WTC11 (cell line): ENCODE measurements at regions not wholly inside any gene's neighbourhood (a gene's known extent, or its start where the extent isn't known, plus 50 kb on each side); places are given as distances from the start of the nearest gene placed in this dataset.

Experiments
- ATAC-seq: fragments of 200-7000 bp; cut with Tn5 transposase; 2 replicates; pipeline ENCODE4 v1.10.0; 2021; ENCODE audit warnings: mild to moderate bottlenecking, moderate library complexity
- CTCF ChIA-PET: fragments of 300-600 bp; sonication (Branson Sonifier 250); formaldehyde crosslinking; loops from one replicate; lab custom pipeline; 2021; ENCODE audit warnings: antibody characterized with exemption; lab: Charles Lee
- POLR2A ChIA-PET: fragments of 350-600 bp; sonication (Branson Sonifier 250); formaldehyde crosslinking; loops from one replicate; lab custom pipeline; 2021; ENCODE audit warnings: antibody characterized with exemption; lab: Charles Lee
- DNase-seq: peaks from one replicate; pipeline ENCODE4 v3.0.0; 2021; ENCODE audit warnings: low spot score
- H3K27ac Mint-ChIP-seq: 2 replicates; pipeline ENCODE4 v1.8.0; 2021; ENCODE audit warnings: mixed read lengths
- H3K27me3 Mint-ChIP-seq: 2 replicates; pipeline ENCODE4 v1.8.0; 2021; ENCODE audit warnings: low read depth, mild to moderate bottlenecking, moderate library complexity, mixed read lengths
- H3K36me3 Mint-ChIP-seq: 2 replicates; pipeline ENCODE4 v1.8.0; 2021; ENCODE audit warnings: mixed read lengths
- H3K4me1 Mint-ChIP-seq: 2 replicates; pipeline ENCODE4 v1.8.0; 2022; ENCODE audit warnings: mixed read lengths
- H3K4me3 Mint-ChIP-seq: 2 replicates; pipeline ENCODE4 v1.8.0; 2021; ENCODE audit warnings: mild to moderate bottlenecking, moderate library complexity, mixed read lengths
- H3K9me3 Mint-ChIP-seq: 2 replicates; pipeline ENCODE4 v1.8.0; 2021; ENCODE audit warnings: mixed read lengths
- CREB1 ChIP-seq: sonication (generic); formaldehyde crosslinking; IDR thresholded peaks from 2 replicates; pipeline ENCODE4 v1.8.0; 2023; ENCODE audit warnings: mild to moderate bottlenecking, missing genetic modification reagents
- CREM ChIP-seq: sonication (generic); formaldehyde crosslinking; IDR thresholded peaks from 2 replicates; pipeline ENCODE4 v1.8.1; 2022; ENCODE audit warnings: mild to moderate bottlenecking, missing genetic modification reagents, moderate library complexity
- ELF4 ChIP-seq: sonication (generic); formaldehyde crosslinking; IDR thresholded peaks from 2 replicates; pipeline ENCODE4 v1.8.1; 2022; ENCODE audit warnings: low read depth, mild to moderate bottlenecking, moderate library complexity, missing genetic modification reagents
- EMX1 ChIP-seq: fragments of 250-450 bp; sonication (Bioruptor Pico); IDR thresholded peaks from 2 replicates; pipeline ENCODE4 v1.8.0; 2021; ENCODE audit warnings: mild to moderate bottlenecking
- ESRRA ChIP-seq: sonication (generic); formaldehyde crosslinking; IDR thresholded peaks from 2 replicates; pipeline ENCODE4 v1.8.1; 2022; ENCODE audit warnings: mild to moderate bottlenecking, missing genetic modification reagents, borderline replicate concordance
- ETV6 ChIP-seq: sonication (generic); formaldehyde crosslinking; IDR thresholded peaks from 2 replicates; pipeline ENCODE4 v1.8.1; 2022; ENCODE audit warnings: mild to moderate bottlenecking, missing genetic modification reagents
- FOXJ3 ChIP-seq: sonication (generic); formaldehyde crosslinking; IDR thresholded peaks from 2 replicates; pipeline ENCODE4 v1.9.0; 2021; ENCODE audit warnings: missing genetic modification reagents, mild to moderate bottlenecking, borderline replicate concordance
- GABPB1 ChIP-seq: sonication (generic); formaldehyde crosslinking; IDR thresholded peaks from 2 replicates; pipeline ENCODE4 v1.8.1; 2023; ENCODE audit warnings: mild to moderate bottlenecking, missing genetic modification reagents
- MYBL2 ChIP-seq: sonication (generic); formaldehyde crosslinking; IDR thresholded peaks from 2 replicates; pipeline ENCODE4 v1.8.1; 2023; ENCODE audit warnings: mild to moderate bottlenecking, moderate library complexity, missing genetic modification reagents
- NFYB ChIP-seq: sonication (generic); formaldehyde crosslinking; conservative IDR thresholded peaks from 2 replicates; pipeline ENCODE4 v1.8.0; 2022; ENCODE audit warnings: low read depth, missing genetic modification reagents
- OVOL2 ChIP-seq: fragments of 250-450 bp; sonication (Bioruptor Pico); IDR thresholded peaks from 2 replicates; pipeline ENCODE4 v1.9.0; 2021; ENCODE audit warnings: mild to moderate bottlenecking, borderline replicate concordance
- SP1 ChIP-seq: sonication (generic); formaldehyde crosslinking; conservative IDR thresholded peaks from 2 replicates; pipeline ENCODE4 v1.8.1; 2022; ENCODE audit warnings: missing genetic modification reagents
- TP53 ChIP-seq: sonication (generic); formaldehyde crosslinking; IDR thresholded peaks from 2 replicates; pipeline ENCODE4 v1.8.1; 2023; ENCODE audit warnings: mild to moderate bottlenecking, missing genetic modification reagents
- ZNF219 ChIP-seq: sonication (generic); formaldehyde crosslinking; IDR thresholded peaks from 2 replicates; pipeline ENCODE4 v1.8.0; 2023; ENCODE audit warnings: missing genetic modification reagents, mild to moderate bottlenecking, borderline replicate concordance
- ZNF263 ChIP-seq: sonication (generic); formaldehyde crosslinking; IDR thresholded peaks from 2 replicates; pipeline ENCODE4 v1.8.1; 2022; ENCODE audit warnings: low read depth, mild to moderate bottlenecking, moderate library complexity, missing genetic modification reagents
- ZNF416 ChIP-seq: fragments of 250-450 bp; sonication (Bioruptor Pico); IDR thresholded peaks from 2 replicates; pipeline ENCODE4 v1.9.0; 2021; ENCODE audit warnings: mild to moderate bottlenecking, inconsistent platforms
- TF ChIP-seq, protein P1 (sequence below): fragments of 250-450 bp; sonication (Bioruptor Pico); IDR thresholded peaks from 2 replicates; pipeline ENCODE4 v1.9.0; 2021; ENCODE audit warnings: mild to moderate bottlenecking
- TF ChIP-seq, protein P2 (sequence below): sonication (generic); formaldehyde crosslinking; IDR thresholded peaks from 2 replicates; pipeline ENCODE4 v1.8.0; 2022; ENCODE audit warnings: mild to moderate bottlenecking, missing genetic modification reagents
- TF ChIP-seq, protein P3 (sequence below): sonication (generic); formaldehyde crosslinking; IDR thresholded peaks from 2 replicates; pipeline ENCODE4 v1.8.1; 2023; ENCODE audit warnings: mild to moderate bottlenecking, missing genetic modification reagents
- TF ChIP-seq, protein P4 (sequence below): sonication (generic); formaldehyde crosslinking; IDR thresholded peaks from 2 replicates; pipeline ENCODE4 v1.8.1; 2023; ENCODE audit warnings: mild to moderate bottlenecking, missing genetic modification reagents, moderate library complexity

DNA sequence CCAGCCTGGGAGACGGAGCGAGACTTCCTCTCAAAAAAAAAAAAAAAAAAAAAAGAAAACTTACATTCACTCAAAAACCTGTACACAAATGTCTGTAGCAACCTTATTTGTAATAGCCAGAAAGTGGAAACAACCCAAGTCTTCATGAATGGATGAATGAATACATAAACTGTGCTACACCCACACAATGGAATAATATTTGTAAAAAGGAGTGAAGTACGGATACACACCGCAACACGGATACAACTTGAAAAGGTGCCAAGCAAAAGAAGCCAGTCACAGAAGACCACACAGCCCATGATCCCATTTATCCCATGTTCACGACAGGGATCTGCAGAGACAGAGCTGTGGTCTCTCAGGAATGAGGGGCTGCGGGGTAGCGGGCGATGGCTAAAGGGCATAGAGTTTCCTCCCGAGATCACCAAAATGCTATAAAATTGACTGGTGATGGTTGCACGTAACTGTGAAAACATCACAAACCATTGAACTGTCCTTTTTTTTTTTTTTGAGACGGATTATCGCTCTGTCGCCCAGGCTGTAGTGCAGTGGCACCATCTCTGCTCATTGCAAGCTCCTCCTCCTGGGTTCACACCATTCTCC is 76.2 kb upstream of the COL5A1 start:
- ChIA-PET CTCF (interaction anchor here (0.5 to 1.5 kb wide), 4 partner anchors 9 to 346 kb away, joined by 3 to 4 read pairs (median 4); no protein-coding TSS in a partner anchor), POLR2A (no interaction called here)
- no peak for DNase-seq
- Mint-ChIP-seq H3K4me1 (no peaks in the 10 kb centered on the region), H3K27me3 (peaks cover 3% of the 10 kb centered on the region), H3K9me3 (peaks cover 34% of the 10 kb centered on the region), H3K27ac (no peak overlapping the region), H3K36me3 (0 out of 2 replicates have a peak, but pooled peaks cover 7% of the 10 kb centered on the region), H3K4me3 (no peak overlapping the region)
- TF ChIP-seq, protein P1, sequence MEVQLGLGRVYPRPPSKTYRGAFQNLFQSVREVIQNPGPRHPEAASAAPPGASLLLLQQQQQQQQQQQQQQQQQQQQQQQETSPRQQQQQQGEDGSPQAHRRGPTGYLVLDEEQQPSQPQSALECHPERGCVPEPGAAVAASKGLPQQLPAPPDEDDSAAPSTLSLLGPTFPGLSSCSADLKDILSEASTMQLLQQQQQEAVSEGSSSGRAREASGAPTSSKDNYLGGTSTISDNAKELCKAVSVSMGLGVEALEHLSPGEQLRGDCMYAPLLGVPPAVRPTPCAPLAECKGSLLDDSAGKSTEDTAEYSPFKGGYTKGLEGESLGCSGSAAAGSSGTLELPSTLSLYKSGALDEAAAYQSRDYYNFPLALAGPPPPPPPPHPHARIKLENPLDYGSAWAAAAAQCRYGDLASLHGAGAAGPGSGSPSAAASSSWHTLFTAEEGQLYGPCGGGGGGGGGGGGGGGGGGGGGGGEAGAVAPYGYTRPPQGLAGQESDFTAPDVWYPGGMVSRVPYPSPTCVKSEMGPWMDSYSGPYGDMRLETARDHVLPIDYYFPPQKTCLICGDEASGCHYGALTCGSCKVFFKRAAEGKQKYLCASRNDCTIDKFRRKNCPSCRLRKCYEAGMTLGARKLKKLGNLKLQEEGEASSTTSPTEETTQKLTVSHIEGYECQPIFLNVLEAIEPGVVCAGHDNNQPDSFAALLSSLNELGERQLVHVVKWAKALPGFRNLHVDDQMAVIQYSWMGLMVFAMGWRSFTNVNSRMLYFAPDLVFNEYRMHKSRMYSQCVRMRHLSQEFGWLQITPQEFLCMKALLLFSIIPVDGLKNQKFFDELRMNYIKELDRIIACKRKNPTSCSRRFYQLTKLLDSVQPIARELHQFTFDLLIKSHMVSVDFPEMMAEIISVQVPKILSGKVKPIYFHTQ, result no peak
- TF ChIP-seq ETV6 (no peak), CREM (CRISPR knock-in tag) (no peak), ZNF263 (no peak), NFYB (CRISPR knock-in tag) (no peak), FOXJ3 (no peak), ZNF416 (CRISPR knock-in tag) (no peak), OVOL2 (no peak)
- TF ChIP-seq, protein P2, sequence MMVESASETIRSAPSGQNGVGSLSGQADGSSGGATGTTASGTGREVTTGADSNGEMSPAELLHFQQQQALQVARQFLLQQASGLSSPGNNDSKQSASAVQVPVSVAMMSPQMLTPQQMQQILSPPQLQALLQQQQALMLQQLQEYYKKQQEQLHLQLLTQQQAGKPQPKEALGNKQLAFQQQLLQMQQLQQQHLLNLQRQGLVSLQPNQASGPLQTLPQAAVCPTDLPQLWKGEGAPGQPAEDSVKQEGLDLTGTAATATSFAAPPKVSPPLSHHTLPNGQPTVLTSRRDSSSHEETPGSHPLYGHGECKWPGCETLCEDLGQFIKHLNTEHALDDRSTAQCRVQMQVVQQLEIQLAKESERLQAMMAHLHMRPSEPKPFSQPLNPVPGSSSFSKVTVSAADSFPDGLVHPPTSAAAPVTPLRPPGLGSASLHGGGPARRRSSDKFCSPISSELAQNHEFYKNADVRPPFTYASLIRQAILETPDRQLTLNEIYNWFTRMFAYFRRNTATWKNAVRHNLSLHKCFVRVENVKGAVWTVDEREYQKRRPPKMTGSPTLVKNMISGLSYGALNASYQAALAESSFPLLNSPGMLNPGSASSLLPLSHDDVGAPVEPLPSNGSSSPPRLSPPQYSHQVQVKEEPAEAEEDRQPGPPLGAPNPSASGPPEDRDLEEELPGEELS (CRISPR knock-in tag), result no peak
- no peak for ATAC-seq

DNA sequence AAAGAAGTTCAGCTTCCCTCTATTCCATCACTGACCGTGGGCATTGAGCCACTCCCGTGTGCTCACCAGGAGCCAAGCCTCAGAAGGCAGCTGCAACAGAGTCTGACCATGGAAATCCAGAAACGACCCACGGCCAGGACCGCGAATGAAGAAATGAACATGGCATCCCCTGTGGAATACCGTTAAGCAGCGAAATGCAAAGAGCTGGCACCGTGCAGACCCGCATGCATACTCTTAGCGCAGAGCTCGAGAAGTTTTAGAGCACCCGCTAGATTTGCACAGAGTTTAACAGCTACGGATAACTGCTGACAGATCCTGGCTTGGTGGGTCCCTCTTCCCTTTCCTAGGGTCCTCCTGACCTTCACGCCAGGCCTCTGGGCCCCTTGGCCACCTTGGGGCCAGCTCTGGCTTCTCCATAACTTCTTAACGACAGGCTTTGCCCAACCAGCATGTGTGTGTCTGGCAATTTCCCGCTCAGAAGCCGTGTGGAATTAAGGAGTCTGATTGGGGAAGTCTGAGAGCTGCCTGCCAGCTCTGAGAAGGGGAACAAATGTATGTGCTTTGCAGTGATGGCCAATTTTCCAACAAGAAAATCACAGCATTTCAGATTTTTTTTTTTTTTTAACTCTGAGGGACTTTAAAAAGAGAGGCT is 75.3 kb upstream of the COL5A1 start:
- ATAC-seq, result no peak
- Mint-ChIP-seq H3K27me3 (peaks cover 3% of the 10 kb centered on the region), H3K9me3 (peaks cover 34% of the 10 kb centered on the region), H3K27ac (no peak overlapping the region), H3K4me1 (no peaks in the 10 kb centered on the region), H3K36me3 (0 out of 2 replicates have a peak, but pooled peaks cover 7% of the 10 kb centered on the region), H3K4me3 (no peak overlapping the region)
- no peak for DNase-seq
- ChIA-PET CTCF (interaction anchor here (0.7 to 1.5 kb wide), 4 partner anchors 11 to 1129 kb away, joined by 3 to 4 read pairs (median 3); no protein-coding TSS in a partner anchor), POLR2A (no interaction called here)
- TF ChIP-seq OVOL2, result no peak
- TF ChIP-seq, protein P2 (CRISPR knock-in tag), result no peak
- TF ChIP-seq CREB1 (CRISPR knock-in tag), result no peak
- TF ChIP-seq GABPB1 (CRISPR knock-in tag), result no peak
- TF ChIP-seq ESRRA (CRISPR knock-in tag), result no peak
- no peak for TF ChIP-seq FOXJ3
- TF ChIP-seq MYBL2 (CRISPR knock-in tag), result no peak
- no peak for TF ChIP-seq ELF4 (CRISPR knock-in tag)
- TF ChIP-seq, protein P3, sequence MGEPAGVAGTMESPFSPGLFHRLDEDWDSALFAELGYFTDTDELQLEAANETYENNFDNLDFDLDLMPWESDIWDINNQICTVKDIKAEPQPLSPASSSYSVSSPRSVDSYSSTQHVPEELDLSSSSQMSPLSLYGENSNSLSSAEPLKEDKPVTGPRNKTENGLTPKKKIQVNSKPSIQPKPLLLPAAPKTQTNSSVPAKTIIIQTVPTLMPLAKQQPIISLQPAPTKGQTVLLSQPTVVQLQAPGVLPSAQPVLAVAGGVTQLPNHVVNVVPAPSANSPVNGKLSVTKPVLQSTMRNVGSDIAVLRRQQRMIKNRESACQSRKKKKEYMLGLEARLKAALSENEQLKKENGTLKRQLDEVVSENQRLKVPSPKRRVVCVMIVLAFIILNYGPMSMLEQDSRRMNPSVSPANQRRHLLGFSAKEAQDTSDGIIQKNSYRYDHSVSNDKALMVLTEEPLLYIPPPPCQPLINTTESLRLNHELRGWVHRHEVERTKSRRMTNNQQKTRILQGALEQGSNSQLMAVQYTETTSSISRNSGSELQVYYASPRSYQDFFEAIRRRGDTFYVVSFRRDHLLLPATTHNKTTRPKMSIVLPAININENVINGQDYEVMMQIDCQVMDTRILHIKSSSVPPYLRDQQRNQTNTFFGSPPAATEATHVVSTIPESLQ, result no peak
- TF ChIP-seq ZNF219, result no peak
- TF ChIP-seq TP53, result no peak
- TF ChIP-seq SP1 (CRISPR knock-in tag), result no peak
- TF ChIP-seq EMX1 (CRISPR knock-in tag), result no peak
- TF ChIP-seq, protein P1, result no peak
- TF ChIP-seq, protein P4, sequence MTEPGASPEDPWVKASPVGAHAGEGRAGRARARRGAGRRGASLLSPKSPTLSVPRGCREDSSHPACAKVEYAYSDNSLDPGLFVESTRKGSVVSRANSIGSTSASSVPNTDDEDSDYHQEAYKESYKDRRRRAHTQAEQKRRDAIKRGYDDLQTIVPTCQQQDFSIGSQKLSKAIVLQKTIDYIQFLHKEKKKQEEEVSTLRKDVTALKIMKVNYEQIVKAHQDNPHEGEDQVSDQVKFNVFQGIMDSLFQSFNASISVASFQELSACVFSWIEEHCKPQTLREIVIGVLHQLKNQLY (CRISPR knock-in tag), result no peak
